Naive B cell (primary cell): ENCODE measurements at regions not wholly inside any gene's neighbourhood (a gene's known extent, or its start where the extent isn't known, plus 50 kb on each side); places are given as distances from the start of the nearest gene placed in this dataset.
"Not testable (repeated sequence)": the region's sequence is repeated elsewhere in the genome, so short reads cannot be mapped to it uniquely, and the experiment has no call there.

Experiments
- ATAC-seq, 2 donors: fragments of 150-1000 bp; cut with Tn5 transposase; 2 replicates each; pipeline ENCODE4 v1.10.0; 2021; ENCODE audit warnings: low read depth in 2 of 2, mild to moderate bottlenecking in 2 of 2, moderate library complexity in 2 of 2
- DNase-seq: peaks from one replicate; pipeline ENCODE4 v3.0.0; 2022
- H3K27ac Mint-ChIP-seq, 6 donors: one replicate each; pipeline ENCODE4 v1.8.0; 2020 to 2022; ENCODE audit warnings: mild to moderate bottlenecking in 6 of 6, mixed read lengths in 6 of 6, moderate library complexity in 5 of 6, inconsistent platforms in 2 of 6
- H3K27me3 Mint-ChIP-seq, 3 donors: one replicate each; pipeline ENCODE4 v1.8.0; 2021 to 2022; ENCODE audit warnings: mixed read lengths in 3 of 3, mild to moderate bottlenecking in 1 of 3
- H3K36me3 Mint-ChIP-seq, 2 donors: one replicate each; pipeline ENCODE4 v1.8.0; 2020 to 2022; ENCODE audit warnings: mixed read lengths in 2 of 2, inconsistent platforms in 1 of 2, mild to moderate bottlenecking in 1 of 2
- H3K4me1 Mint-ChIP-seq, 3 donors: one replicate each; pipeline ENCODE4 v1.8.0; 2020 to 2022; ENCODE audit warnings: mixed read lengths in 3 of 3, inconsistent platforms in 1 of 3, mild to moderate bottlenecking in 1 of 3, moderate library complexity in 1 of 3
- H3K4me3 Mint-ChIP-seq, 8 donors: one replicate each; pipeline ENCODE4 v1.8.0; 2020 to 2022; ENCODE audit warnings: mild to moderate bottlenecking in 8 of 8, mixed read lengths in 8 of 8, moderate library complexity in 8 of 8, inconsistent platforms in 2 of 8
- H3K9me3 Mint-ChIP-seq, 7 donors: one replicate each; pipeline ENCODE4 v1.8.0; 2020 to 2022; ENCODE audit warnings: mixed read lengths in 7 of 7, mild to moderate bottlenecking in 5 of 7, inconsistent platforms in 2 of 7, moderate library complexity in 1 of 7

DNA sequence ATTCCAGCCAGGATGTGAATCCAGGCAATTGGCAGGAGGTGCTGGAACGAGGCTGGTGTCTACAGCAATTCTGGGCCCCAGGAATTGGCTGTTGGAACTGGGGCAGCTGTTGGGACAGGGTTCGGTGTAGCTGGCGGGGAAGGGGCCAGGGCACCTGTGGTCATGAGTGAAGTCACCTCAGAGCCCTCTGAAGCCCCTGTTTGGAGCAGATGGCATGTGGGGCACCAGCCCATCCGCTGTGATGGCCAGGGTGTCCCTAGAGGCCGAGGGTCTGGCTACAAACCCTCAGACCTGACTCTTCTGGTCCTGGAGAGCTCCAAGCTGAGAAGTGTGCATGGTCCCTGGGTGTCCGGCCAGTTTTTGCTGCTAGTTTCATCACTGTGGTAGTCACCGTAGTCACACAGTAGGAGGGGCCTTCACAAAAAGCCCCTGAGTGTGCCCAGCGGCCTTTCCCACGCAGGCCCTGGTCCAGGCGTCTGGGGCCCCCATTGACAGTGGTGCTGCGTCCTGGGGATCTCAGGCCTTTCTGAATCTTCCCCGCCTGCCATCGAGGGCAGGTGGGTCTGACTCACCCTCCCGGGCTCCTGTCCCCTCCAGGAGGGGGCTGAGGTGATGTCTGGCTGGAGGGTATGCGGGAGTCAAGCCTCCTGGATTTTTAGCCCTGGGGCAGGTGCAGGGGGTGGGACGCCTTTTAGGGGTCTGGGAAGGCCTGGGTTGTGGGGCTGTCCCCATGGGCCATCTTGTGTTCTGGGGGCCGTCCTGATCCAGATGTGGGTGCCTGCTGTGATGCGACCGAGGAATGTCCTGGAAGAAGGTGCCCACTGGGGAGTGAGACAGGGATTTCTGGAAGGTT, 368.0 kb downstream of the TMEM121 start:
- Mint-ChIP-seq H3K4me1 (peaks cover 0 to 3% (median 0%) of the 10 kb centered on the region in 3 donors), H3K4me3 (peak overlapping the region; percentile 60 to 79 (median 74)), H3K9me3 (no peaks in the 10 kb centered on the region), H3K27me3 (no peaks in the 10 kb centered on the region), H3K27ac (peak overlapping the region in 1 of 6 donors; percentile 84), H3K36me3 (no peaks in the 10 kb centered on the region)
- ATAC-seq (no peak), DNase-seq (no peak)

GRCh38 chr14:105894978-105895881, 368.8 kb downstream of the TMEM121 start:
- peak overlapping the region; percentile 62 to 83 (median 76) for H3K4me3 Mint-ChIP-seq
- H3K36me3 Mint-ChIP-seq, result no peaks in the 10 kb centered on the region
- peaks cover 0 to 3% (median 0%) of the 10 kb centered on the region in 3 donors for H3K4me1 Mint-ChIP-seq
- H3K27ac Mint-ChIP-seq, result peak overlapping the region in 2 of 6 donors; percentile 60 to 83
- ATAC-seq (no peak), DNase-seq (no peak)
- no peaks in the 10 kb centered on the region for H3K27me3 Mint-ChIP-seq
- H3K9me3 Mint-ChIP-seq, result no peaks in the 10 kb centered on the region

DNA sequence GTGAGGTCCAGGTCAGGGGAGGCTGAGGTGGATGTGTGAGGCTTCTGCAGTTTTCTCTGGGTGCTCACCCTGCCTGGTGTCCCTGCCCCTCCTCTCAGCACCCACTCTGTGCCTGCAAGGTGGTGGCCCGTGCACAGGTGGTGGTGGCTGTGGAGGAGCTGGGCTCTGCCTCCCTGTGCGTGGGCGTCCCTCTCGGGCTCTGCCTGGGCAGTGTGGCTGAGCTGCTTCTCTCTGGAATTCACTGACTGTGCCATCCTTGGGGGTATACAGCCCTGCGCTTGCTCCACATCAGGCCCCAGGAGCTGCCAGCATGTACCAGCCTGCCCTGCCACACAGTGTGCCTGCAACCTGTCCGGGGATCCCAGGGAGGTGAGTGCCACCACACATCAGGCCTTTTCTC, 369.8 kb downstream of the TMEM121 start:
- not testable (repeated sequence) for H3K9me3 Mint-ChIP-seq, H3K36me3 Mint-ChIP-seq, H3K27me3 Mint-ChIP-seq, H3K27ac Mint-ChIP-seq, DNase-seq, ATAC-seq, H3K4me1 Mint-ChIP-seq
- peak overlapping the region in 7 of 8 donors; percentile 40 to 87 (median 79) for H3K4me3 Mint-ChIP-seq

DNA sequence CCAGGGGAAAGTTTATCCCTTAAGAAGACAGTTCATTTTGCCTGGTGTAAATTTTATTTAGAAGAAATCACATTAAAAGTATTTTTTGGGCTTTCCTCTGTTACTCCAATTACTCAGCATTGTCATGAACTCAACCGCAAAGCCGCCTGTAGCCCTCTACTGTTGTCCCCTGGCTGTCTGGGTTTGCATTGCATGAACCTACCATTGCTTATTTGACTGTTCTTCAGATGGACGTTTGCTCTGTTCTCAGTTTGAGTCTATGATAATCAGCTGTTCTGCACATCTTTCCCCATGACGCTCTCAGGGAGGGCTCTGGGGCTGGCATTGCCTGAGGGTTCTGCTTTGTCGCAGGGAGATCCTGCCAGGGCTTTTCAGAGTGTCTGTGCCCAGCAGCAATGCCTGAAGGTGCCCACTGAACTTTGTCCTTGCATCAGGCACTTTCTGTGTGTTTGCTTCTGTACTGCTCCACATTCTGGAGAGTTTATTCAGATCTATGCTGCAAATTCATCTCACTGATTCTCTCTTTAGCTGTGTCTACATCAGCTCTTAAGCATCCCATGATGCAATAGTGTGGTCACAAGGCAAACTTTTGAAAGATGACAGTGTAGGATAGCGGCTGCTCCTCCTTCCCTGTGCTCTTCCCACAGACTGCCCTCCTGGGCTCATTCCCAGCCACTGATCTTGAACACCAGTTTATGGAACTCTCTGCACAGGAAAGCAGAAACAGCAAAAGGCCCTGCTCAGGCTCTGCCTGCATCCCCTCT, 370.8 kb downstream of the TMEM121 start:
- peak overlapping the region; percentile 35 to 87 (median 79) for H3K4me3 Mint-ChIP-seq
- peak in 1 of 2 donors; percentile 39 for ATAC-seq
- DNase-seq, H3K27me3 Mint-ChIP-seq, H3K36me3 Mint-ChIP-seq, H3K9me3 Mint-ChIP-seq, H3K4me1 Mint-ChIP-seq, H3K27ac Mint-ChIP-seq: not testable (repeated sequence)

DNA sequence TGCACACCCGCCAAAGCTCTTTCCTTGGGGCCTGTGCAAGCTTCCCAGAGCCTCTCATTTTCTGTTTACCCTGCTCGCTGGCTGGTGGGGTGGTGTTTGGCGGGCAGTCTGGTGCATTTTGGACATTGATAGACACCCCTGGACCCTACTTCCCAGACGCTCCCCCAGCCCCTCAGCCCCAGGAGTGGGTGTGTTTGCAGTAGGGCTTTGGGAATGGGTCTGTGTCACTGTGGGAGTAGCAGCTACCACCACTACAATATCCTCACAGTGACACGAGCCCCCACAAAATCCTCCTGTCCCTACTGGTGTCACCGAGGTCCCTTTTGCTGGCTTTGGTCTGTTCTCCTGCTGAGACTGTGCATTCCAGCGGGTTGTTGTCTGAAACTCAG, 371.3 kb downstream of the TMEM121 start:
- Mint-ChIP-seq H3K27me3 (no peaks in the 10 kb centered on the region), H3K4me1 (peaks cover 0 to 3% (median 0%) of the 10 kb centered on the region in 3 donors), H3K36me3 (no peaks in the 10 kb centered on the region), H3K27ac (peak overlapping the region in 1 of 6 donors; percentile 22), H3K4me3 (peak overlapping the region; percentile 68 to 87 (median 80)), H3K9me3 (no peaks in the 10 kb centered on the region)
- DNase-seq (no peak), ATAC-seq (no peak)

- DNase-seq (no peak), ATAC-seq (no peak)
- Mint-ChIP-seq H3K36me3 (no peaks in the 10 kb centered on the region), H3K4me1 (peaks cover 0 to 3% (median 0%) of the 10 kb centered on the region in 3 donors), H3K9me3 (no peaks in the 10 kb centered on the region), H3K27ac (peak overlapping the region in 2 of 6 donors; percentile 44 to 73), H3K4me3 (peak overlapping the region; percentile 68 to 87 (median 80)), H3K27me3 (no peaks in the 10 kb centered on the region)
Observed at GRCh38 chr14:105898482-105899010, 372.2 kb downstream of the TMEM121 start.

DNA sequence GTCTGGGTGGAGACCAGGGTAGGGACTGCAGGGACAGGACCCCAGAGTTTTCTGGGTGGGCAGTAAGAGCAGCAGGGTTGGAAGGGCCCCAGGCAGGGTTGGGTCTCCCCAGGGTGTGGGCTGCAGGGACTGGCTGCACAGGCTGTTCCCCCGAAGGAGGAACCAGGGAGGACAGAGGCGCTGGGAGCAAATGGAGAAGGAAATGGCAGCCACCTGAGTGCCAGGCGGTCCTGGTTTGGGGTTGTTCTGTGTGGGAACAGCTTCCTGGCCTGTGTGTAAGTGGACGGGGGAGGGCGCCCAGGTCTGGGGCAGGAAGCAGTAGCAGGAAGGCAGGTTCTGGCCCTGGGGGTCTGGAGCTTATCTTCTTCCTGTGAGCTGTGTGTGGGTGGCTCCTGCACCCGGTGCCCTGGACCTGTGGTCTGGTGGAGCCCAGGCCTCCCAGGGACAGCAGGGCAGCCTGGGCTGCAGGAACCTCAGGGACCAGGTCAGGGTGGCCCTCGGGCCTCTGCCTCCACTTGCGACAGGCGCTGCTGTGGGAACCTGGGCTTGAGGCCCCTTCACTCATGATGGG, 372.8 kb downstream of the TMEM121 start:
- peaks cover 0 to 3% (median 0%) of the 10 kb centered on the region in 3 donors for H3K4me1 Mint-ChIP-seq
- peak overlapping the region; percentile 68 to 87 (median 80) for H3K4me3 Mint-ChIP-seq
- H3K9me3 Mint-ChIP-seq, result no peaks in the 10 kb centered on the region
- H3K27ac Mint-ChIP-seq, result peak overlapping the region in 1 of 6 donors; percentile 73
- DNase-seq (no peak), ATAC-seq (no peak)
- H3K27me3 Mint-ChIP-seq, result no peaks in the 10 kb centered on the region
- no peaks in the 10 kb centered on the region for H3K36me3 Mint-ChIP-seq

DNA sequence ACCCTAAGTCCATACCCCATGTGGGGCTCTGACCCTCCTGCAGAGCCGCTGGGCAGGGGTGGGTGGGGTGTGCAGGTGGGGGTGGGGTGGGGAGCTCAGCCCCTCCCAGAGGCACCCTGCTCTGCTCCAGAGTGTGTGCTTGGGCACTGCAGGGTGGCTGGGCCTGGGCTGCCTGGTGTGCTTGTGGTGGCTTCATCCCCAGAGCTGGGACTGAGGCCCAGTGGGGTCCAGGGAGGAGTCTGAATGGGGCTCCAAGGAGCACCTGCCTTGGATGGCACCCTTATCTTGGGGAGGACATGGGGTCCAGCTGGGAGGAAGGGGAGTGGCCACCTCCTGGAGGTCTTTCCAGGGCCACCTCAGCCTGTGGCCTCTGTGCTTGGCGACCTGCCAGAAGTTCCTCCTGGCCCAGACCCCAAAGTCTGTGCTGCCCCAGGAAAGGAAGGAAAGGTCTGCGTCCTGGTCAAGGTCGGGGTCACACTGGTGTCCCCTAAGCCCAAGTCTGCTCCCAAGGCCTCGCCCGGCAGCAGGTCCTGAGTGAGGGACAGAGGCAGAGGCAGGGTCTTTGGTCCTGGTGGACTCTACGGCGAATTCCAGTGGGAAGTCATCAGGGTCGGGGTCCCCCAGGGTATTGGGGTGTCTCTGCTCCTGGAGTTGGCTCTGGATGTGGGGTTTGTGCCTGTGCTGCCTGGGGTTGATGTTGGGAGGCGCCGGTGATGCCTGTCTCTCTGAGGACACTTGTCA, 373.4 kb downstream of the TMEM121 start:
- H3K36me3 Mint-ChIP-seq, result no peaks in the 10 kb centered on the region
- H3K4me1 Mint-ChIP-seq, result peaks cover 0 to 3% (median 0%) of the 10 kb centered on the region in 3 donors
- ATAC-seq, result no peak
- peak overlapping the region in 1 of 6 donors; percentile 34 for H3K27ac Mint-ChIP-seq
- no peaks in the 10 kb centered on the region for H3K27me3 Mint-ChIP-seq
- H3K4me3 Mint-ChIP-seq, result peak overlapping the region; percentile 47 to 84 (median 76)
- no peak for DNase-seq
- no peaks in the 10 kb centered on the region for H3K9me3 Mint-ChIP-seq

DNA sequence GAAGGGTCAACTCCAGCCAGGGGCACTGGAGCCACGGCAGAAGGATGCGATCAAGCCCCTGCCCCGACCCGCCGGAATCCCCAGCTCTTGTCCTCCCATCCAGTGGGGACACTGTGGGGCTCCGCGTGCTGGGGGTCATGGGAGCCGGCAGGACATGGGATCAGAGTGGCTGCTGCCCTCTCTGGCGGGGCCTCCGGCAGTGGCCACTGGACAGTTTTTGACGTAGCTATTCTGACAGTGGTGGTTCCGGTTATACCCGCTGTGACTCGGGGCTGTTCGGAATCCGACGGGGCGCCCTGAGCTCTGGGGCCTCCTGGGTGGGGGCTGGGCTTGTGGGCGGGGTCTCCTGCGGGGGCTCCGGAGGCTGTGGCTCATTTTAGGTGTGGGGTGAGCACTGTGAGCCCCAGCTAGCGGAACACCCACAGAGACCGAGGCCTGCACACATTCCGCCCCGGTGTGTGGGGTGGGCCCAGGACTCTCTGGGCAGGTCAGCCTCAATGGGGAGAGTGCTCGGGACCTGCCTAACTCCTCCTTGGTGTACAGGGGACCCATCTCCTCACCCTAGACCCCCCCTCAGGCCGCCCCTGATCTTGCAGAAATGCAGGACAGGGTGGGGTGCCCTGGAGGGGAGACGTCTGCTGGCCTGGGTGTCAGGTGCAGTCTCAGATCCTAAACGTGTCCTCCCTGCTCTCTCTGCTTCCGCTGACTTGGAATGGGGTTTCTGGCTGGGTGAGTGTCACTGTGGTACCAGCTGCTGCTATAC, 374.2 kb downstream of the TMEM121 start:
- Mint-ChIP-seq H3K4me3 (peak overlapping the region; percentile 63 to 84 (median 78)), H3K27ac (peak overlapping the region in 1 of 6 donors; percentile 47), H3K36me3 (no peaks in the 10 kb centered on the region), H3K9me3 (no peaks in the 10 kb centered on the region), H3K4me1 (peaks cover 0 to 3% (median 0%) of the 10 kb centered on the region in 3 donors), H3K27me3 (no peaks in the 10 kb centered on the region)
- no peak for DNase-seq
- peak in 1 of 2 donors; percentile 24 for ATAC-seq

GRCh38 chr14:105901226-105901625, 374.8 kb downstream of the TMEM121 start:
- no peaks in the 10 kb centered on the region for H3K27me3 Mint-ChIP-seq
- ATAC-seq (no peak), DNase-seq (no peak)
- H3K36me3 Mint-ChIP-seq, result no peaks in the 10 kb centered on the region
- peaks cover 0 to 3% (median 0%) of the 10 kb centered on the region in 3 donors for H3K4me1 Mint-ChIP-seq
- no peaks in the 10 kb centered on the region for H3K9me3 Mint-ChIP-seq
- peak overlapping the region; percentile 44 to 83 (median 78) for H3K4me3 Mint-ChIP-seq
- H3K27ac Mint-ChIP-seq, result no peak overlapping the region

- ATAC-seq (no peak), DNase-seq (no peak)
- H3K4me3 Mint-ChIP-seq, result peak overlapping the region; percentile 20 to 79 (median 48)
- H3K27ac Mint-ChIP-seq, result peak overlapping the region in 1 of 6 donors; percentile 77
- peaks cover 0 to 3% (median 0%) of the 10 kb centered on the region in 3 donors for H3K4me1 Mint-ChIP-seq
- no peaks in the 10 kb centered on the region for H3K27me3 Mint-ChIP-seq
- H3K36me3 Mint-ChIP-seq, result no peaks in the 10 kb centered on the region
- H3K9me3 Mint-ChIP-seq, result no peaks in the 10 kb centered on the region
Observed at GRCh38 chr14:105902131-105902898, 375.9 kb downstream of the TMEM121 start.
